H1 (cell line): ENCODE measurements at regions not wholly inside any gene's neighbourhood (a gene's known extent, or its start where the extent isn't known, plus 50 kb on each side); places are given as distances from the start of the nearest gene placed in this dataset.

Experiments
- CTCF ChIA-PET: fragments of 300-600 bp; sonication (Branson Sonifier 250); formaldehyde crosslinking; loops from one replicate; lab custom pipeline; 2021; ENCODE audit not compliant: partially characterized antibody; lab: Charles Lee
- POLR2A ChIA-PET: fragments of 300-600 bp; sonication (Branson Sonifier 250); formaldehyde crosslinking; loops from one replicate; lab custom pipeline; 2021; ENCODE audit warnings: inconsistent platforms; ENCODE audit not compliant: partially characterized antibody; lab: Charles Lee
- DNase-seq, 2 experiments: peaks; one replicate each; pipeline versions ENCODE4 v3.0.0 to v3.0.0-alpha.2; 2010 to 2022; ENCODE audit warnings: low spot score in 2 of 2, low read depth in 1 of 2, mixed read lengths in 1 of 2
- FAIRE-seq: peaks from 2 replicates; lab custom pipeline; 2011; peaks lifted over from hg19 to GRCh38; lab: Jason Lieb, UNC
- H2AFZ ChIP-seq: 2 replicates; pipeline ENCODE4 v1.8.1; 2012; ENCODE audit warnings: low read length, inconsistent platforms
- H2AK5ac ChIP-seq: 2 replicates; pipeline ENCODE4 v1.6.1; 2013; ENCODE audit warnings: low read depth, low read length
- H2BK120ac ChIP-seq: replicated peaks from 2 replicates; pipeline ENCODE3; 2013; ENCODE audit warnings: low read depth, low read length, inconsistent platforms
- H2BK12ac ChIP-seq: 2 replicates; pipeline ENCODE4 v1.6.1; 2013; ENCODE audit warnings: low read depth, low read length
- H2BK15ac ChIP-seq: 2 replicates; pipeline ENCODE4 v1.6.1; 2013; ENCODE audit warnings: low read length
- H2BK20ac ChIP-seq: 2 replicates; pipeline ENCODE4 v1.6.1; 2013; ENCODE audit warnings: low read length
- H2BK5ac ChIP-seq: 2 replicates; pipeline ENCODE4 v1.6.1; 2013; ENCODE audit warnings: low read depth, low read length
- H3K14ac ChIP-seq: 2 replicates; pipeline ENCODE4 v1.6.1; 2013; ENCODE audit warnings: inconsistent platforms; ENCODE audit not compliant: insufficient read length
- H3K18ac ChIP-seq: 2 replicates; pipeline ENCODE4 v1.6.1; 2013; ENCODE audit warnings: low read length; ENCODE audit errors: extremely low read depth
- H3K23ac ChIP-seq: 2 replicates; pipeline ENCODE4 v1.6.1; 2013; ENCODE audit warnings: inconsistent platforms; ENCODE audit not compliant: insufficient read length
- H3K23me2 ChIP-seq: 2 replicates; pipeline ENCODE4 v1.6.1; 2013; ENCODE audit warnings: low read depth, low read length
- H3K27ac ChIP-seq: 2 replicates; pipeline ENCODE4 v1.6.1; 2011; ENCODE audit warnings: low read depth, low read length, inconsistent platforms
- H3K27me3 ChIP-seq, 4 experiments: replicated peaks in 1 of 4; 1 replicate in 1 of 4; 2 replicates in 3 of 4; pipeline versions ENCODE4 v1.6.1 to v1.8.1; 2011 to 2013; ENCODE audit warnings: low read length in 3 of 4, mild to moderate bottlenecking in 3 of 4, inconsistent platforms in 2 of 4, mixed read lengths in 2 of 4, moderate library complexity in 1 of 4; ENCODE audit not compliant: control insufficient read depth in 3 of 4, insufficient read depth in 3 of 4; ENCODE audit errors: extremely low read depth in 1 of 4
- H3K36me3 ChIP-seq, 4 experiments: 2 replicates each; pipeline versions ENCODE4 v1.6.1 to v1.8.1; 2011 to 2013; ENCODE audit warnings: mild to moderate bottlenecking in 4 of 4, low read length in 3 of 4, moderate library complexity in 2 of 4, control low read depth in 1 of 4, inconsistent platforms in 1 of 4; ENCODE audit not compliant: insufficient read depth in 4 of 4, control insufficient read depth in 2 of 4
- H3K4ac ChIP-seq: replicated peaks from 2 replicates; pipeline ENCODE3; 2013; ENCODE audit warnings: low read length, low read depth, mixed read lengths, inconsistent platforms; ENCODE audit not compliant: insufficient read length
- H3K4me1 ChIP-seq, 4 experiments: replicated peaks in 1 of 4; 1 replicate in 1 of 4; 2 replicates in 3 of 4; pipeline versions ENCODE4 v1.6.1 to v1.8.1; 2011 to 2013; ENCODE audit warnings: low read length in 3 of 4, inconsistent platforms in 2 of 4, mixed read lengths in 1 of 4; ENCODE audit not compliant: insufficient read depth in 4 of 4, control insufficient read depth in 3 of 4
- H3K4me2 ChIP-seq, 2 experiments: 2 replicates each; pipeline versions ENCODE4 v1.6.1 to v1.8.1; 2011 to 2013; ENCODE audit warnings: low read depth in 2 of 2, low read length in 2 of 2, control low read depth in 1 of 2, inconsistent platforms in 1 of 2, mild to moderate bottlenecking in 1 of 2; ENCODE audit not compliant: insufficient read depth in 1 of 2
- H3K4me3 ChIP-seq, 4 experiments: fragments of 200-600, 300-600 bp in 1 of 4; sonication (generic), shearing (Covaris generic), sonication (Bioruptor Twin) in 1 of 4; 2 replicates each; pipeline versions ENCODE4 v1.5.1 to v1.8.1; 2011 to 2016; ENCODE audit warnings: low read length in 4 of 4, low read depth in 3 of 4, control low read depth in 2 of 4, inconsistent platforms in 2 of 4, mild to moderate bottlenecking in 2 of 4, mixed read lengths in 1 of 4, moderate library complexity in 1 of 4; ENCODE audit not compliant: insufficient read depth in 2 of 4; ENCODE audit errors: extremely low read depth in 1 of 4
- H3K56ac ChIP-seq: replicated peaks from 2 replicates; pipeline ENCODE3; 2013; ENCODE audit warnings: low read depth, mild to moderate bottlenecking, mixed read lengths, low read length, inconsistent platforms; ENCODE audit not compliant: insufficient read length
- H3K79me1 ChIP-seq: 2 replicates; pipeline ENCODE4 v1.6.1; 2013; ENCODE audit warnings: low read depth, low read length, control low read depth
- H3K79me2 ChIP-seq, 2 experiments: 2 replicates each; pipeline versions ENCODE4 v1.6.1 to v1.8.1; 2012 to 2013; ENCODE audit warnings: low read length in 2 of 2, mild to moderate bottlenecking in 2 of 2, inconsistent platforms in 1 of 2; ENCODE audit not compliant: insufficient read depth in 2 of 2, control insufficient read depth in 1 of 2
- H3K9ac ChIP-seq, 4 experiments: replicated peaks in 1 of 4; 1 replicate in 1 of 4; 2 replicates in 3 of 4; pipeline versions ENCODE4 v1.6.1 to v1.8.1; 2011 to 2013; ENCODE audit warnings: low read depth in 3 of 4, low read length in 3 of 4, control low read depth in 2 of 4, mild to moderate bottlenecking in 2 of 4, moderate library complexity in 2 of 4, inconsistent platforms in 1 of 4; ENCODE audit errors: extremely low read depth in 1 of 4
- H3K9me3 ChIP-seq, 2 experiments: 2 replicates each; pipeline versions ENCODE4 v1.6.1 to v1.8.1; 2012 to 2013; ENCODE audit warnings: mild to moderate bottlenecking in 2 of 2, moderate library complexity in 2 of 2, control low read depth in 1 of 2, inconsistent platforms in 1 of 2, low read depth in 1 of 2, low read length in 1 of 2, mixed read lengths in 1 of 2; ENCODE audit not compliant: insufficient read depth in 2 of 2
- H4K20me1 ChIP-seq, 2 experiments: replicated peaks in 1 of 2; 2 replicates each; pipeline versions ENCODE3 to v1.8.1; 2011 to 2013; ENCODE audit warnings: inconsistent platforms in 2 of 2, low read length in 2 of 2, mild to moderate bottlenecking in 1 of 2; ENCODE audit not compliant: insufficient read depth in 2 of 2, control insufficient read depth in 1 of 2
- H4K5ac ChIP-seq: 2 replicates; pipeline ENCODE4 v1.6.1; 2013; ENCODE audit warnings: low read length, low read depth, mixed read lengths, inconsistent platforms; ENCODE audit not compliant: insufficient read length
- H4K8ac ChIP-seq: 2 replicates; pipeline ENCODE4 v1.8.0; 2013; ENCODE audit warnings: mild to moderate bottlenecking, moderate library complexity, low read length, inconsistent platforms; ENCODE audit not compliant: insufficient read depth; ENCODE audit errors: extremely low read depth
- H4K91ac ChIP-seq: replicated peaks from 2 replicates; pipeline ENCODE3; 2013; ENCODE audit warnings: low read length, mixed read lengths, inconsistent platforms; ENCODE audit not compliant: insufficient read length
- ATF3 ChIP-seq: IDR thresholded peaks from 2 replicates; pipeline ENCODE4 v1.6.1; 2011; ENCODE audit warnings: low read depth, mild to moderate bottlenecking, low read length; ENCODE audit not compliant: insufficient read depth
- BRCA1 ChIP-seq: IDR thresholded peaks from 2 replicates; pipeline ENCODE4 v1.6.1; 2012; ENCODE audit warnings: low read depth, low read length, improper control_type of control experiment
- CBX5 ChIP-seq: fragments of 300-800, 300-1000 bp; sonication (generic); IDR thresholded peaks from 2 replicates; pipeline ENCODE4 v1.7.1; 2016; ENCODE audit warnings: antibody characterized with exemption, low read length, low read depth
- CREB1 ChIP-seq: IDR thresholded peaks from 2 replicates; pipeline ENCODE4 v1.6.1; 2012; ENCODE audit warnings: inconsistent platforms
- E2F6 ChIP-seq: IDR thresholded peaks from 2 replicates; pipeline ENCODE4 v1.6.1; 2012; ENCODE audit warnings: inconsistent platforms
- GABPA ChIP-seq: IDR thresholded peaks from 2 replicates; pipeline ENCODE4 v1.6.1; 2011; ENCODE audit warnings: mild to moderate bottlenecking, low read length, moderate library complexity, borderline replicate concordance; ENCODE audit not compliant: insufficient read depth
- MAFK ChIP-seq: IDR thresholded peaks from 2 replicates; pipeline ENCODE4 v1.6.1; 2012; ENCODE audit warnings: low read depth, mild to moderate bottlenecking, improper control_type of control experiment, low read length
- NANOG ChIP-seq: IDR thresholded peaks from 2 replicates; pipeline ENCODE4 v1.6.1; 2011; ENCODE audit warnings: low read length, low read depth, mild to moderate bottlenecking, inconsistent platforms; ENCODE audit not compliant: insufficient read depth, poor library complexity, severe bottlenecking
- SIN3A ChIP-seq, 2 experiments: IDR thresholded peaks in 1 of 2; conservative IDR thresholded peaks in 1 of 2; 2 replicates each; pipeline ENCODE4 v1.6.1; 2011 to 2012; ENCODE audit warnings: low read length in 2 of 2, improper control_type of control experiment in 1 of 2, low read depth in 1 of 2, mild to moderate bottlenecking in 1 of 2
- SIRT6 ChIP-seq: IDR thresholded peaks from one replicate; pipeline ENCODE4 v1.7.1; 2012; ENCODE audit warnings: low read length, inconsistent platforms
- SIX5 ChIP-seq: IDR thresholded peaks from 2 replicates; pipeline ENCODE4 v1.6.1; 2011; ENCODE audit warnings: mild to moderate bottlenecking, low read depth, low read length
- SP1 ChIP-seq: IDR thresholded peaks from 2 replicates; pipeline ENCODE4 v1.6.1; 2011; ENCODE audit warnings: low read depth, low read length
- SUZ12 ChIP-seq: fragments of 200-600 bp; sonication (generic); IDR thresholded peaks from 2 replicates; pipeline ENCODE4 v1.6.1; 2012; ENCODE audit warnings: mild to moderate bottlenecking, inconsistent platforms, low read length, moderate library complexity, mixed read lengths
- TAF1 ChIP-seq: IDR thresholded peaks from 2 replicates; pipeline ENCODE4 v1.6.1; 2011; ENCODE audit warnings: mild to moderate bottlenecking, low read depth, low read length
- YY1 ChIP-seq: IDR thresholded peaks from 2 replicates; pipeline ENCODE4 v1.6.1; 2011; ENCODE audit warnings: low read depth, mild to moderate bottlenecking, low read length
- WGBS, 2 experiments: shearing (Covaris generic) in 1 of 2; methylation state at CpG; one replicate each; pipeline versions ENCODE4 v1.1.6 to v1.1.7; 2013 to 2015; ENCODE audit warnings: low lambda C conversion rate in 2 of 2, mixed read lengths in 2 of 2, inconsistent platforms in 1 of 2, low coverage in 1 of 2, missing lambda C conversion rate in 1 of 2; ENCODE audit not compliant: insufficient replicate concordance in 2 of 2, insufficient coverage in 1 of 2, insufficient read length in 1 of 2; ENCODE audit errors: extremely low coverage in 1 of 2, missing lambda C conversion rate in 1 of 2; 5-methylcytosine and 5-hydroxymethylcytosine counted together

GRCh38 chr4:181849472-181849871 lies 393.7 kb upstream of the TENM3 start:
- H4K5ac ChIP-seq, result no peak overlapping the region
- no peak overlapping the region for H2BK12ac ChIP-seq
- ChIA-PET POLR2A (no interaction called here), CTCF (no interaction called here)
- H3K23me2 ChIP-seq, result peaks cover 3% of the 10 kb centered on the region; the same call in 1 of the 2 replicates
- no peak overlapping the region for H2BK20ac ChIP-seq
- H3K56ac ChIP-seq, result peak overlapping the region; percentile 74
- 85% methylated on average over 2 of the region's 2 CpGs; no CpG with 5 or more reads in 1 of the 2 experiments for WGBS, 2 experiments
- no peak overlapping the region for H2BK15ac ChIP-seq
- H2BK5ac ChIP-seq, result no peak overlapping the region
- H3K9me3 ChIP-seq, result no peaks in the 10 kb centered on the region
- H2AFZ ChIP-seq, result no peak overlapping the region
- no peak for DNase-seq
- no peak overlapping the region for H2BK120ac ChIP-seq
- no peak overlapping the region for H3K27ac ChIP-seq
- FAIRE-seq, result no peak
- no peaks in the 10 kb centered on the region for H3K4me1 ChIP-seq
- no peaks in the 10 kb centered on the region for H3K27me3 ChIP-seq
- H3K23ac ChIP-seq, result no peak overlapping the region
- no peak overlapping the region for H2AK5ac ChIP-seq
- H3K36me3 ChIP-seq, result no peaks in the 10 kb centered on the region
- H4K91ac ChIP-seq, result no peak overlapping the region
- no peak overlapping the region for H3K4me2 ChIP-seq
- no peaks in the 10 kb centered on the region for H4K20me1 ChIP-seq
- H3K4me3 ChIP-seq, result no peak overlapping the region
- H3K79me1 ChIP-seq, result no peaks in the 10 kb centered on the region
- no peak overlapping the region for H3K18ac ChIP-seq
- no peak overlapping the region for H3K14ac ChIP-seq
- no peak overlapping the region for H3K4ac ChIP-seq
- no peaks in the 10 kb centered on the region for H3K79me2 ChIP-seq
- no peak overlapping the region for H3K9ac ChIP-seq
- H4K8ac ChIP-seq, result no peak overlapping the region
- TF ChIP-seq CREB1 (no peak), GABPA (no peak), SUZ12 (no peak), BRCA1 (no peak), SIX5 (no peak), ATF3 (no peak), TAF1 (no peak), SIRT6 (no peak), SIN3A (conservative IDR thresholded peaks at IDR 0.05 in 1 of 2, IDR thresholded peaks at IDR 0.05 in 1 of 2; ENCODE audit: low read depth in 1 of 2, low read length in 2 of 2) (no peak), MAFK (no peak), CBX5 (no peak), E2F6 (no peak), YY1 (no peak), NANOG (no peak), SP1 (no peak)
